Memory B cell (primary cell): ENCODE measurements at regions not wholly inside any gene's neighbourhood (a gene's known extent, or its start where the extent isn't known, plus 50 kb on each side); places are given as distances from the start of the nearest gene placed in this dataset.
"Not testable (repeated sequence)": the region's sequence is repeated elsewhere in the genome, so short reads cannot be mapped to it uniquely, and the experiment has no call there.

ENCODE experiments used
- ATAC-seq: fragments of 150-1000 bp; cut with Tn5 transposase; 2 replicates; pipeline ENCODE4 v1.10.0; 2021; ENCODE audit warnings: low read depth, mild to moderate bottlenecking, moderate library complexity
- DNase-seq, 2 donors: peaks; one replicate each; pipeline ENCODE4 v3.0.0; 2022; ENCODE audit warnings: low spot score in 2 of 2
- H3K27ac Mint-ChIP-seq: one replicate; pipeline ENCODE4 v1.8.0; 2022; ENCODE audit warnings: mild to moderate bottlenecking, moderate library complexity, mixed read lengths
- H3K27me3 Mint-ChIP-seq: one replicate; pipeline ENCODE4 v1.8.0; 2022; ENCODE audit warnings: mixed read lengths
- H3K36me3 Mint-ChIP-seq: one replicate; pipeline ENCODE4 v1.8.0; 2022; ENCODE audit warnings: mild to moderate bottlenecking, mixed read lengths
- H3K4me1 Mint-ChIP-seq: one replicate; pipeline ENCODE4 v1.8.0; 2022; ENCODE audit warnings: mixed read lengths
- H3K4me3 Mint-ChIP-seq: one replicate; pipeline ENCODE4 v1.8.0; 2022; ENCODE audit warnings: mild to moderate bottlenecking, moderate library complexity, mixed read lengths
- H3K9me3 Mint-ChIP-seq: one replicate; pipeline ENCODE4 v1.8.0; 2022; ENCODE audit warnings: mixed read lengths

GRCh38 chr3:67106874-67107273 is 108.8 kb downstream of the KBTBD8 start:
- H3K4me3 Mint-ChIP-seq = no peak overlapping the region
- H3K27me3 Mint-ChIP-seq = no peaks in the 10 kb centered on the region
- ATAC-seq (no peak), DNase-seq (no peak)
- H3K36me3 Mint-ChIP-seq = peaks cover 2% of the 10 kb centered on the region
- peaks cover 4% of the 10 kb centered on the region for H3K9me3 Mint-ChIP-seq
- no peaks in the 10 kb centered on the region for H3K4me1 Mint-ChIP-seq
- no peak overlapping the region for H3K27ac Mint-ChIP-seq

- no peak overlapping the region for H3K27ac Mint-ChIP-seq
Observed at GRCh38 chr3:67109651-67110204, 111.6 kb downstream of the KBTBD8 start.

DNA sequence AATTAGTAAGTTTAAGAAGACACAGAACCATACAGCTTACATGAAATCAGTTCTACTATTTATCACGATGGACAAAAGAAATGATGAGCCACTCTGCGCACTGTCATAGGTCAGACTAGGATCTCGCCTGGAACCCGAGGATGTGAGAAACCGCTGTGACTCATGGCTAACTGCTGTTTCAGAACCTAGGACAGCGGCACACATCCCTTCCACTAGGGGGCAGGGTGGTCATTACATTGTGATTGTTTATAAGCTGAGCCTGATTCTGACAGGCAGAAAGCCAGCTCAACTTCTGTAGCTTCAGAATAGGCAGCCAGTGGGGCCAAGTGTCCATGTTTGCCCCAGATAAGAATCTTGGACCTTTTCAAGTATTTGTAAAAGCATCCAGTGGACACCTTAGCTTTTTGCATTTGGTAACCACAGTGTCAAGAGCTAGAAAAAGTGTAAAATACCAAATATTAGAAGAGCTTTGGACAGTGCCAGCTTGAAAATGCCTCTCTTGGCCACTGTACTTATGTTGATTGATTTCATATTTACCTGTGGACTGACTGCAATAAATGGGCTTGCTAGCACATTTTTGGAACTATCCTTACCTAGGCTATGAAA is 115.8 kb downstream of the KBTBD8 start:
- ATAC-seq (peak; percentile 95), DNase-seq (peak; percentile 75 to 82)
- Mint-ChIP-seq H3K4me3 (no peak overlapping the region), H3K4me1 (no peaks in the 10 kb centered on the region), H3K27ac (no peak overlapping the region), H3K27me3 (peaks cover 8% of the 10 kb centered on the region), H3K9me3 (no peaks in the 10 kb centered on the region), H3K36me3 (no peaks in the 10 kb centered on the region)

More at GRCh38 chr3:67109651-67110204, 111.6 kb downstream of the KBTBD8 start:
- H3K9me3 Mint-ChIP-seq = no peaks in the 10 kb centered on the region
- no peak for DNase-seq
- no peaks in the 10 kb centered on the region for H3K4me1 Mint-ChIP-seq
- no peaks in the 10 kb centered on the region for H3K36me3 Mint-ChIP-seq
- ATAC-seq = no peak
- H3K27me3 Mint-ChIP-seq = no peaks in the 10 kb centered on the region
- H3K4me3 Mint-ChIP-seq = no peak overlapping the region

DNA sequence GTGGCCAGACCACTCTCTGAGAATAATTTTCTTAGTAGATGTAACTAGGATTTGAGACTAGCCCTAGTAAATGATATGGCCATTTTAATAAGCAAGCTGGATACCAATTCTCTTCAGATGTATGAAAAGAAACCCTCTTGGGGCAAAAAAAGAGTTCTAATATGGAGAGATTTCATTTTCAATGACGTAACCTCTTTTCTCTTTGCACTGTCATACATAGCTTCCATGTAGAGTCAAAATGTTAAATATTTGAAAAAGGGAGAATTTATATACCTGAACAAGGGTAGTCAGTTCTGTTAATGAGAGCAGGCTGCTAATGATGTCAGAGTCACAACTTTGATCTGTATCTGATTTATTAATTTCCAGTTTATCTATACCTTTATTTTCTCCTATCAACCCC is 120.0 kb downstream of the KBTBD8 start:
- no peak for DNase-seq
- no peaks in the 10 kb centered on the region for H3K4me1 Mint-ChIP-seq
- peaks cover 8% of the 10 kb centered on the region for H3K27me3 Mint-ChIP-seq
- no peaks in the 10 kb centered on the region for H3K9me3 Mint-ChIP-seq
- no peaks in the 10 kb centered on the region for H3K36me3 Mint-ChIP-seq
- ATAC-seq = no peak
- H3K4me3 Mint-ChIP-seq = no peak overlapping the region
- no peak overlapping the region for H3K27ac Mint-ChIP-seq

- DNase-seq = no peak
- Mint-ChIP-seq H3K27me3 (peaks cover 8% of the 10 kb centered on the region), H3K4me1 (no peaks in the 10 kb centered on the region), H3K9me3 (no peaks in the 10 kb centered on the region), H3K27ac (no peak overlapping the region), H3K36me3 (no peaks in the 10 kb centered on the region), H3K4me3 (no peak overlapping the region)
- ATAC-seq = no peak
Observed at GRCh38 chr3:67118635-67119034, 120.5 kb downstream of the KBTBD8 start.

GRCh38 chr3:67123914-67124313 is 125.8 kb downstream of the KBTBD8 start:
- Mint-ChIP-seq H3K36me3 (no peaks in the 10 kb centered on the region), H3K4me1 (no peaks in the 10 kb centered on the region), H3K4me3 (no peak overlapping the region)

GRCh38 chr3:67127254-67127653 is 129.1 kb downstream of the KBTBD8 start:
- DNase-seq (no peak), ATAC-seq (no peak)
- no peaks in the 10 kb centered on the region for H3K4me1 Mint-ChIP-seq
- H3K36me3 Mint-ChIP-seq = no peaks in the 10 kb centered on the region
- no peaks in the 10 kb centered on the region for H3K27me3 Mint-ChIP-seq
- peaks cover 2% of the 10 kb centered on the region for H3K9me3 Mint-ChIP-seq
- H3K4me3 Mint-ChIP-seq = no peak overlapping the region
- H3K27ac Mint-ChIP-seq = no peak overlapping the region

More at GRCh38 chr3:67123914-67124313, 125.8 kb downstream of the KBTBD8 start:
- Mint-ChIP-seq H3K27me3 (no peaks in the 10 kb centered on the region), H3K27ac (no peak overlapping the region), H3K9me3 (peaks cover 2% of the 10 kb centered on the region)
- ATAC-seq = no peak
- no peak for DNase-seq

DNA sequence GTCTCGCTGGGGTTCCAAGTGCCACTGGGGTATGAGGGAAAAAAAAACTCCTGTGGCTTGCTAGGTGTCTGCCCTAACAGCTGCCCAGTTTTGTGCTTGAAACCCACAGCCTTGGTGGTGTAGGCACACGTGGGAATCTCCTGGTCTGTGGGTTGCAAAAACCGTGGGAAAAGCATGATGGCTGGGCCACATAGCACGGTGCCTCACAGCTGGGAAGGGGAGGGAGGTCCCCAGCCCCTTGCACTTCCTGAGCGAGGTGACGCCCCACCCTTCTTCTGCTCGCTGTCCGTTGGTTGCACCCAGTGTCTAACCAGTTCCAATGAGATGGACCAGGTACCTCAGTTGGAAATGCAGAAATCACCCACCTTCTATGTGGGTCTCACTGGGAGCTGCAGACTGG is 144.3 kb downstream of the KBTBD8 start:
- H3K9me3 Mint-ChIP-seq = peaks cover 10% of the 10 kb centered on the region
- H3K27me3 Mint-ChIP-seq = peaks cover 12% of the 10 kb centered on the region
- no peaks in the 10 kb centered on the region for H3K4me1 Mint-ChIP-seq
- H3K36me3 Mint-ChIP-seq = no peaks in the 10 kb centered on the region
- H3K4me3 Mint-ChIP-seq = no peak overlapping the region
- no peak overlapping the region for H3K27ac Mint-ChIP-seq
- no peak for DNase-seq
- ATAC-seq = no peak

- peaks cover 10% of the 10 kb centered on the region for H3K9me3 Mint-ChIP-seq
- H3K36me3 Mint-ChIP-seq = no peaks in the 10 kb centered on the region
- DNase-seq = no peak
- no peaks in the 10 kb centered on the region for H3K4me1 Mint-ChIP-seq
- H3K4me3 Mint-ChIP-seq = no peak overlapping the region
- no peak overlapping the region for H3K27ac Mint-ChIP-seq
- peaks cover 12% of the 10 kb centered on the region for H3K27me3 Mint-ChIP-seq
- ATAC-seq = no peak
Observed at GRCh38 chr3:67145738-67146137, 147.6 kb downstream of the KBTBD8 start.

DNA sequence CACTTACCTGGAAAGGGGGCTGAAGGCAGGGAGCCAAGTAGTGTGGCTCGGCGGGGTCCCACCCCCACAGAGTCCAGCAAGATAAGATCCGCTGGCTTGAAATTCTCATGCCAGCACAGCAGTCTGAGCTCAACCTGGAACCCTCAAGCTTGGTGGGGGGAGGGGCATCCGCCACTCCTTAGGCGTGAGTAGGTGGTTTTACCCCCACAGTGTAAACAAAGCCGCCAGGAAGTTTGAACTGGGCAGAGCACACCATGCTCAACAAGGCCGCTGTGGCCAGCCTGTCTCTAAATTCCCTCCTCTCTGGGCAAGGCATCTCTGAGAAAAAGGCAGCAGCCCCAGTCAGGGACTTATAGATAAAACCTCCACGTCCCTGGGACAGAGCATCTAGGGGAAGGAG is 156.3 kb downstream of the KBTBD8 start:
- DNase-seq (no peak), ATAC-seq (no peak)
- Mint-ChIP-seq H3K9me3 (peaks cover 15% of the 10 kb centered on the region), H3K27me3 (no peaks in the 10 kb centered on the region), H3K4me3 (no peak overlapping the region), H3K4me1 (no peaks in the 10 kb centered on the region), H3K27ac (no peak overlapping the region), H3K36me3 (no peaks in the 10 kb centered on the region)

DNA sequence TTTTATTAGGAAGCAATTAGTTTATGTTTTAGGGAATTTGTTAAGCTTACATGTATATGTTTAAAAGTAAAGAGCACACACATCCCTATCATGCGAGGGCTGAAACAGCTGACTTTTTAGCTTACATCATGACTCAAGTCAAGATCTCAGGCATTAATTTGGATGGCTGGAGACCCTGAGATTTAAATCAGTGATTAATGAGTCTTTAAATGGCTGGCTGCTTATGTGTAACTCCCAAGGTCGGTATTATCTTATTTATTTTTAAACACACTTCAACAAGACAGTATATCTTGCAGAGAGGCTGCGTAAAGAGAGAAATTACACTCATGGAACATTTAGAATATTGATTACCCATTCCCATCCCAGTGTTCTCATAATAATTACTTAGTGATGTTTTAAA is 169.4 kb downstream of the KBTBD8 start:
- H3K9me3 Mint-ChIP-seq = no peaks in the 10 kb centered on the region
- no peak overlapping the region for H3K4me3 Mint-ChIP-seq
- no peak for DNase-seq
- no peaks in the 10 kb centered on the region for H3K4me1 Mint-ChIP-seq
- H3K27me3 Mint-ChIP-seq = peaks cover 4% of the 10 kb centered on the region
- no peak overlapping the region for H3K27ac Mint-ChIP-seq
- no peaks in the 10 kb centered on the region for H3K36me3 Mint-ChIP-seq
- ATAC-seq = no peak

- DNase-seq (no peak), ATAC-seq (no peak)
- H3K27ac Mint-ChIP-seq = no peak overlapping the region
- no peak overlapping the region for H3K4me3 Mint-ChIP-seq
- no peaks in the 10 kb centered on the region for H3K4me1 Mint-ChIP-seq
- H3K9me3 Mint-ChIP-seq = no peaks in the 10 kb centered on the region
- H3K36me3 Mint-ChIP-seq = no peaks in the 10 kb centered on the region
- H3K27me3 Mint-ChIP-seq = peaks cover 5% of the 10 kb centered on the region
Observed at GRCh38 chr3:67171841-67172240, 173.7 kb downstream of the KBTBD8 start.

- H3K4me1 Mint-ChIP-seq, H3K9me3 Mint-ChIP-seq, H3K27me3 Mint-ChIP-seq, H3K4me3 Mint-ChIP-seq, H3K36me3 Mint-ChIP-seq, H3K27ac Mint-ChIP-seq, DNase-seq, ATAC-seq: not testable (repeated sequence)
Observed at GRCh38 chr3:67173130-67173529, 175.0 kb downstream of the KBTBD8 start.

- ATAC-seq = no peak
- Mint-ChIP-seq H3K9me3 (no peaks in the 10 kb centered on the region), H3K4me1 (no peaks in the 10 kb centered on the region), H3K36me3 (no peaks in the 10 kb centered on the region), H3K4me3 (no peak overlapping the region), H3K27ac (no peak overlapping the region), H3K27me3 (peaks cover 1% of the 10 kb centered on the region)
- no peak for DNase-seq
Observed at GRCh38 chr3:67176396-67176795, 178.3 kb downstream of the KBTBD8 start.

DNA sequence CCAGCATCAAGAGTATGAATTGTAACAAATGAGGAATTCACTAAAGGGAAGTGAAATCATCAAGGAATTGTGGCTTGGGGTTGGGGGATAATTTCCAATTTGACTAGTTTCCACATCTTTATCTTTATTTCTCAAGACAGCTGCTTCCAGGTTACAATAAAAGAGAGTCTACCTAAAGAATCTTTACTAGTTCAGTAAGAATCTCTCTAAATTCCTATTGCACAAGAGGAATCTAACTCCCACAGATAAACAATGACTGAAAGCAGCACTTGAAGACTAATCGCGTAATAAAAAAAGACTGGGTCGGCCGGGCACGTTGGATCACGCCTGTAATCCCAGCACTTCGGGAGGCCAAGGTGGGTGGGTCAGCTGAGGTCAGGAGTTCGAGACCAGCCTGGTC is 194.4 kb downstream of the KBTBD8 start:
- Mint-ChIP-seq H3K27ac (no peak overlapping the region), H3K9me3 (no peaks in the 10 kb centered on the region), H3K4me1 (no peaks in the 10 kb centered on the region), H3K4me3 (no peak overlapping the region), H3K27me3 (no peaks in the 10 kb centered on the region), H3K36me3 (no peaks in the 10 kb centered on the region)
- DNase-seq = no peak
- ATAC-seq = no peak
